ENCODE measurements at regions not wholly inside any gene's neighbourhood (a gene's known extent, or its start where the extent isn't known, plus 50 kb on each side); places are given as distances from the start of the nearest gene placed in this dataset.

- TF ChIP-seq, protein P1, sequence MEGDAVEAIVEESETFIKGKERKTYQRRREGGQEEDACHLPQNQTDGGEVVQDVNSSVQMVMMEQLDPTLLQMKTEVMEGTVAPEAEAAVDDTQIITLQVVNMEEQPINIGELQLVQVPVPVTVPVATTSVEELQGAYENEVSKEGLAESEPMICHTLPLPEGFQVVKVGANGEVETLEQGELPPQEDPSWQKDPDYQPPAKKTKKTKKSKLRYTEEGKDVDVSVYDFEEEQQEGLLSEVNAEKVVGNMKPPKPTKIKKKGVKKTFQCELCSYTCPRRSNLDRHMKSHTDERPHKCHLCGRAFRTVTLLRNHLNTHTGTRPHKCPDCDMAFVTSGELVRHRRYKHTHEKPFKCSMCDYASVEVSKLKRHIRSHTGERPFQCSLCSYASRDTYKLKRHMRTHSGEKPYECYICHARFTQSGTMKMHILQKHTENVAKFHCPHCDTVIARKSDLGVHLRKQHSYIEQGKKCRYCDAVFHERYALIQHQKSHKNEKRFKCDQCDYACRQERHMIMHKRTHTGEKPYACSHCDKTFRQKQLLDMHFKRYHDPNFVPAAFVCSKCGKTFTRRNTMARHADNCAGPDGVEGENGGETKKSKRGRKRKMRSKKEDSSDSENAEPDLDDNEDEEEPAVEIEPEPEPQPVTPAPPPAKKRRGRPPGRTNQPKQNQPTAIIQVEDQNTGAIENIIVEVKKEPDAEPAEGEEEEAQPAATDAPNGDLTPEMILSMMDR (IDR thresholded peaks at IDR 0.05) = no peak
- TF ChIP-seq POLR2A (IDR thresholded peaks at IDR 0.05) (no peak), POLR2AphosphoS5 (IDR thresholded peaks at IDR 0.05) (no peak)
Observed at GRCh38 chr2:21687589-21687988, 563.8 kb downstream of the TDRD15 start.
